Stimulated activated CD4-positive, alpha-beta T cell treated with anti-CD3 and anti-CD28 coated beads, TNF-alpha, amount 100 ng/mL, for 48 hours (primary cell): ENCODE measurements at regions not wholly inside any gene's neighbourhood (a gene's known extent, or its start where the extent isn't known, plus 50 kb on each side); places are given as distances from the start of the nearest gene placed in this dataset.

Experiments
- DNase-seq, 3 donors: peaks; one replicate each; pipeline ENCODE4 v3.0.0-alpha.2; 2020; ENCODE audit warnings: low read depth in 3 of 3

- no peak for DNase-seq
These were observed 91.0 kb upstream of the RAB6C start for GRCh38 chr2:129888461-129888860.

- DNase-seq = no peak
These were observed 90.6 kb upstream of the RAB6C start for GRCh38 chr2:129888896-129889295.

- no peak for DNase-seq
These were observed 87.8 kb upstream of the RAB6C start for GRCh38 chr2:129891341-129892320.

GRCh38 chr2:129892360-129892759 is 87.1 kb upstream of the RAB6C start:
- DNase-seq = no peak

GRCh38 chr2:129892773-129893172 is 86.7 kb upstream of the RAB6C start:
- no peak for DNase-seq

- DNase-seq = no peak
These were observed 86.2 kb upstream of the RAB6C start for GRCh38 chr2:129893244-129893643.

GRCh38 chr2:129894616-129895015 is 84.8 kb upstream of the RAB6C start:
- DNase-seq = no peak

- DNase-seq = no peak
These were observed 84.4 kb upstream of the RAB6C start for GRCh38 chr2:129895061-129895460.

- no peak for DNase-seq
These were observed 83.9 kb upstream of the RAB6C start for GRCh38 chr2:129895526-129896082.

GRCh38 chr2:129896226-129897100 is 83.0 kb upstream of the RAB6C start:
- DNase-seq = no peak

- DNase-seq = no peak
These were observed 77.6 kb upstream of the RAB6C start for GRCh38 chr2:129901754-129902415.

GRCh38 chr2:129902731-129903585 is 76.5 kb upstream of the RAB6C start:
- DNase-seq = no peak

GRCh38 chr2:129903586-129904425 is 75.7 kb upstream of the RAB6C start:
- DNase-seq = no peak

GRCh38 chr2:129904532-129905446 is 74.7 kb upstream of the RAB6C start:
- DNase-seq = no peak

- no peak for DNase-seq
These were observed 73.8 kb upstream of the RAB6C start for GRCh38 chr2:129905664-129906081.

GRCh38 chr2:129906139-129906860 is 73.2 kb upstream of the RAB6C start:
- DNase-seq = no peak

- DNase-seq = no peak
These were observed 72.6 kb upstream of the RAB6C start for GRCh38 chr2:129906861-129907235.
